ENCODE measurements at regions not wholly inside any gene's neighbourhood (a gene's known extent, or its start where the extent isn't known, plus 50 kb on each side); places are given as distances from the start of the nearest gene placed in this dataset.
A peak's percentile ranks its signal among the peaks of the same experiment; 100 is the strongest.
"Not testable (repeated sequence)": the region's sequence is repeated elsewhere in the genome, so short reads cannot be mapped to it uniquely, and the experiment has no call there.

DNA sequence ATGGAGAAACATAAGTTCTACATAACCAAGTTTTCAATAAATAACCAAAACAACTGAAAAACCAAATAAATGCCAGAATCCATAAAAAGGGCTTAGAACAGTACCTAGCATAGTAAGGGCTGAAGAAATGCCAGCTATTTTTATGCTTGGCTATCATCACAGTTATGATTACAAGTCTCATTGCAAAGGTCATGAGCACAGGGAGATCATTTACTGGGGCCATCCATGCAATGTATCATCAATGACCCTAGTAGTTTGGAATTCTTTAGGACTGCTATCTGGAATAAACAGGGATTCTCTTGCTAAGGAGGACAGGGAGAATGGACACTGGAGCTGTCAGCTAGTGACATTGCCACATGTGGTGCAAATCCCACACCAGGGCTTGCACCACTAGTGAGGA, 92.5 kb upstream of the NAP1L1 start:
- Histone ChIP-seq H3K4me3 (ENCODE audit: low read depth, low read length) (no peak overlapping the region), H3K36me3 (ENCODE audit: control insufficient read depth, insufficient read depth, low read length) (no peaks in the 10 kb centered on the region), H3K27me3 (ENCODE audit: control insufficient read depth, insufficient read depth, low read length) (no peaks in the 10 kb centered on the region)
- no peak for TF ChIP-seq CTCF (IDR thresholded peaks at IDR 0.05; ENCODE audit: insufficient read depth, low read length, severe bottlenecking)
- DNase-seq (ENCODE audit: low read depth): no peak
- FAIRE-seq: no peak

DNA sequence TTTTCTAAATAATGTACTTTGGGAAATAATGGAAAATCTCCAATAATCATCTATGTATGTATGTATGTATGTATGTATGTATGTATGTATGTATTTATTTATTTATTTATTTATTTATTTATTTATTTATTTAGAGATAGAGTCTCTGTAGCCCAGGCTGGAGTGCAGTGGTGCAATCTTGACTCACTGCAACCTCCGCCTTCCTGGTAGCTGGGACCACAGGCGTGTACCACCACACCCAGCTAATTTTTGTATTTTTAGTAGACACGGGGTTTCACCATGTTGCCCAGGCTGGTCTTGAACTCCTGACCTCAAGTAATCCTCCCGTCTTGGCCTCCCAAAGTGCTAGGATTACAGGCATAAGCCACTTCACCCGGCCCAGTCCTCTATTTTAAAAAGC, 91.5 kb upstream of the NAP1L1 start:
- DNase-seq (ENCODE audit: low read depth); H3K36me3 ChIP-seq (ENCODE audit: control insufficient read depth, insufficient read depth, low read length); FAIRE-seq; H3K27me3 ChIP-seq (ENCODE audit: control insufficient read depth, insufficient read depth, low read length); H3K4me3 ChIP-seq (ENCODE audit: low read depth, low read length): not testable (repeated sequence)

DNA sequence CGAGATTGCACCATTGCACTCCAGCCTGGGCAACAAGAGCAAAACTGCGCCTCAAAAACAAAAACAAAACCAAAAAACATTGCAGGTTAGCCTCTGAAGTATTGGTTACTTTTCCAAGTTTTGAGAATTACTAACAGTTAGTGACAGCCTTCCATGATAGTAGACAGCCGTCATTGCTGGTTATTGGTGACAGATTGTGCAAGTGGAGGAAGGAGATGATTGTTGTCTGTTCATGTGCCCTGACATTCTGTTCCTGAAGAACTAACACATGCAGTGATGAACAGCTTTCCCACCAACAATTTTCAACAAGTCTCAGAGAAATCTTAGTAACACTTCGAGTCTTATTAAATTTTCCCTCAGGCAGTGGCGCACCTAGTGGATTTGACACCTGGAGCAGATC, 89.3 kb upstream of the NAP1L1 start:
- Histone ChIP-seq H3K36me3 (ENCODE audit: control insufficient read depth, insufficient read depth, low read length) (no peaks in the 10 kb centered on the region), H3K4me3 (ENCODE audit: low read depth, low read length) (no peak overlapping the region), H3K27me3 (ENCODE audit: control insufficient read depth, insufficient read depth, low read length) (no peaks in the 10 kb centered on the region)
- no peak for TF ChIP-seq CTCF (IDR thresholded peaks at IDR 0.05; ENCODE audit: insufficient read depth, low read length, severe bottlenecking)
- no peak for DNase-seq (ENCODE audit: low read depth)
- FAIRE-seq: no peak

DNA sequence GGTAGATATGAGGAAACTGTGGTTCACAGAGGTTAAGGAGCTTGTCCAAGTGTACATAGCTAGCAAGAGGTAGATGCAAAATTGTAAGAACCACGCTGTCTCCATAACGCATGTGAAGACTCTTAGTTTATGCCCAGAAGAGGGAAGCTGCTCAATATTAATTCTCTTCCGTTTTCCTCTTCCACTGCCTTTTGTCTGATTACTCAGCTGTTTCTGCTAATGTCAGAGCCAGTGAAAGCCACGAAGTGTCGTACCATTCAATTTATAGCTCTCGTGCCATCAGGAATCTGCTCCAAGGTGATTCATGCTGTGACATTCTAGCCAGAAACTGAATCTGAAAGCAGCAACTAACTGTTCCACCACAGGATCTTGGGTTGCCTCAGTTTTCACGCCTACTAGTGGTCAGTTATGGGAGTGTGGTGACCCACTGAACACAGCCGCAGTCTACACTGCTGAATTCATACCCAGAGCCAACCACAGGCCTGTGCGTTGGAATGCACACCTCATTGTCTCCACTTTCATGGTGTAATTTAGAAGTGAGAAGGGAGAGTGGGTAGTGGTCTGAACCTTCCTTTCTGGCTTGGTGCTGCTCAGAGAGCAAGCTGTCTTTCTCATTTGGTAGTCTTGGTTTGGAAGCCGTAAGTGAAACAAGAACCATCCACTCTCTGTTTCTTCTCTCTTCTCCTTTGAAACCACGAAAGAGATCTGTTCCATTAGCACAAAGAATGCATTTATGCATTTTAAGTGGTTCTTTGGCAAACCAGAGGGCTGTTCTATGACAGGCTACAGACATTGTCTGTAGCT, 74.2 kb upstream of the NAP1L1 start:
- peak; percentile 54 for DNase-seq (ENCODE audit: low read depth)
- peak; percentile 86 for FAIRE-seq
- TF ChIP-seq CTCF (IDR thresholded peaks at IDR 0.05; ENCODE audit: insufficient read depth, low read length, severe bottlenecking): peak; percentile 69
- Histone ChIP-seq H3K36me3 (ENCODE audit: control insufficient read depth, insufficient read depth, low read length) (no peaks in the 10 kb centered on the region), H3K27me3 (ENCODE audit: control insufficient read depth, insufficient read depth, low read length) (no peaks in the 10 kb centered on the region), H3K4me3 (ENCODE audit: low read depth, low read length) (no peak overlapping the region)

- no peaks in the 10 kb centered on the region for H3K27me3 ChIP-seq (ENCODE audit: control insufficient read depth, insufficient read depth, low read length)
- no peak overlapping the region for H3K4me3 ChIP-seq (ENCODE audit: low read depth, low read length)
- no peak for DNase-seq (ENCODE audit: low read depth)
- TF ChIP-seq CTCF (IDR thresholded peaks at IDR 0.05; ENCODE audit: insufficient read depth, low read length, severe bottlenecking): no peak
- FAIRE-seq: no peak
- H3K36me3 ChIP-seq (ENCODE audit: control insufficient read depth, insufficient read depth, low read length): no peaks in the 10 kb centered on the region
Measured at GRCh38 chr12:76156726-76157125, 72.2 kb upstream of the NAP1L1 start.

DNA sequence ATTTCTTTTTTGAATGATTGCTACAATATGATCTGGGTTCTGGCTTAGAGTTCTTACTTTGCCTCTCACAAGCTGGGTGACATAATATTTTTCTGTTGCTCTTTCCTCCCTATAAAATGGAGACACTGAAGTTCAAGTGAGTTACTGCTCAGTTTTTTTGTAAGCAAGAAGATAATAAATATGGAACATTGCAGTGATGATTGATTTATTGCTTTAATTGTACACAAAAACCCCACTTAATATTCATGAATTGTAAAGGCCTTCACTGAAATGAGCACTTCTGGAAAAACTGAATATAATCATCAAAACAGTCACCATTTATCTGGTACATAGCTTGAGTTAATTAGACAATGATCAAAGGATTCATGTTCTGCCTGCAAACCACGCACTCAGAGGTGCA, 71.8 kb upstream of the NAP1L1 start:
- FAIRE-seq (no peak), DNase-seq (ENCODE audit: low read depth) (no peak)
- Histone ChIP-seq H3K27me3 (ENCODE audit: control insufficient read depth, insufficient read depth, low read length) (no peaks in the 10 kb centered on the region), H3K36me3 (ENCODE audit: control insufficient read depth, insufficient read depth, low read length) (no peaks in the 10 kb centered on the region), H3K4me3 (ENCODE audit: low read depth, low read length) (no peak overlapping the region)
- no peak for TF ChIP-seq CTCF (IDR thresholded peaks at IDR 0.05; ENCODE audit: insufficient read depth, low read length, severe bottlenecking)
